Left colon (tissue), 2 donors: ENCODE measurements at regions not wholly inside any gene's neighbourhood (a gene's known extent, or its start where the extent isn't known, plus 50 kb on each side); places are given as distances from the start of the nearest gene placed in this dataset.
"Not testable (repeated sequence)": the region's sequence is repeated elsewhere in the genome, so short reads cannot be mapped to it uniquely, and the experiment has no call there.

ENCODE experiments used
- ATAC-seq: fragments of 200-7000 bp; cut with Tn5 transposase; one replicate; pipeline ENCODE4 v1.9.1; 2020; ENCODE audit warnings: mild to moderate bottlenecking, moderate library complexity
- DNase-seq, 2 donors: peaks; one replicate each; pipeline ENCODE4 v3.0.0-alpha.2; 2020
- intact Hi-C, 2 donors: fragments of 100-400 bp; cut with DNase I in 1 of 2; cut with micrococcal nuclease in 1 of 2; formaldehyde crosslinking; loops; one replicate each; pipeline versions ENCODE4 v1.11.2 to v1.14.0; 2022; cut with DNase I, micrococcal nuclease
- donor health status: DM: no; HTN: no; CAD: no.
- donor health status: DM: yes; HTN: yes; CAD: no.

- intact Hi-C loops, result no loop called here
- DNase-seq, result no peak
- no peak for ATAC-seq
These were observed 234.4 kb downstream of the NEBL start for GRCh38 chr10:20662742-20663141.

DNA sequence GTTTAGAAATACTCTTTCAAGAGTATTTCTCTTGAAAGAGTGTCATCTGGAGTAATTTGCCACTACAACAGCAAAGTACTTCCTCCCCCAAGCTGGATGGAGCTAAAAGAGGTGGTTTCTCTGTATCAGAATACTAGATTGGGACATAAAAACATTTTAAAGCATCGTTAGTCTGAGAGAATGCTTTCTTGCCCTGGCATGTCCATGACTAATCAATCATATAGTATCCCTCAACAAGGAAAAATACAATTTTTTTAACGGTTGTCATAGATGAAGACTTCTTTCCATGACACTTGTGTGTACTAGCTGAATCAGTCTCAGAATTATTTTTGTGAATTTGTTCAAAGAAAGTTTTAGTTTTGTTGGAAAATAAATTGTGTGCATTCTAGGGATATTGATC, 237.9 kb downstream of the NEBL start:
- intact Hi-C loops, result no loop called here
- DNase-seq, result no peak
- no peak for ATAC-seq

GRCh38 chr10:20658158-20658557, 239.0 kb downstream of the NEBL start:
- DNase-seq, result no peak
- intact Hi-C loops, result no loop called here
- ATAC-seq, result no peak

GRCh38 chr10:20656886-20657285, 240.2 kb downstream of the NEBL start:
- ATAC-seq (no peak), DNase-seq (no peak)
- intact Hi-C loops, result no loop called here

DNA sequence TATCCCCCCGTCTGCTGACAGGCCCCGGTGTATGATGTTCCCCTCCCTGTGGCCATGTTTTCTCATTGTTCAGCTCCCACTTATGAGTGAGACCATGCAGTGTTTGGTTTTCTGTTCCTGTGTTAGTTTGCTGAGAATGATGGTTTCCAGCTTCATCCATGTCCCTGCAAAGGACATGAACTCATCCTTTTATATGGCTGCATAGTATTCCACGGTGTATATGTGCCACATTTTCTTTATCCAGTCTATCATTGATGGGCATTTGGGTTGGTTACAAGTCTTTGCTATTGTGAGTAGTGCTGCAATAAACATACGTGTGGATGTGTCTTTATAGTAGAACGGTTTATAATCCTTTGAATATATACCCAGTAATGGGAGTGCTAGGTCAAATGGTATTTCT, 244.7 kb downstream of the NEBL start:
- intact Hi-C loops, DNase-seq, ATAC-seq: not testable (repeated sequence)

DNA sequence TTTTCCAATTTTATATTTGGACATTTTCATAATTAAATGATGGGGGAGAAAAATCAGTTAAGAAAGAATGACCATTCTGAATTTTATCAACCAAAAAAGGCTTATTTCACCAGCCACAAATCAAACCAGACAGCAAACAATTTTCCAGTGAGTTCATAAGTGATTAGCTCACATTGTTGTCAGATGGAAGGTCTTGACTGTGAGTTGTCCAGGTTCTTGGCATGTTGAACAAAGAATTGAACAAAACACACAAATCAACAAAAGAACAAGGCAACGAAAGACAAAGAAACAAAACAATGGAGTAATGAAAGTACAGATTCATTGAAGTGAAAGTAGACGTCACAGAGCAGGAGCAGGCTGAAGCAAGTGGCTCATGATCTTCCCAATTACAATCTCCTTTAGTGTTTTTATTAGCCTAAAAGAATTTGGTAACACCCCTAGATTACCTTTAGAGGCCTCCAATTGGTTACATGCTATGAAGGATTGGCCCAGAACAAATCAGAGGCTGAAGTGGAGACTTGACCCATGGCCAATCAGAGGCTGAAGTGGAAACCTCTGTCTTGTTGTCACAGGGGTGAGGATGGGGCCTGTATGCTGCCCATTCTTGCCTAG, 248.7 kb downstream of the NEBL start:
- DNase-seq (no peak), ATAC-seq (no peak)
- intact Hi-C loops, result no loop called here

GRCh38 chr10:20647756-20648155, 249.4 kb downstream of the NEBL start:
- intact Hi-C loops, result no loop called here
- no peak for DNase-seq
- no peak for ATAC-seq

DNA sequence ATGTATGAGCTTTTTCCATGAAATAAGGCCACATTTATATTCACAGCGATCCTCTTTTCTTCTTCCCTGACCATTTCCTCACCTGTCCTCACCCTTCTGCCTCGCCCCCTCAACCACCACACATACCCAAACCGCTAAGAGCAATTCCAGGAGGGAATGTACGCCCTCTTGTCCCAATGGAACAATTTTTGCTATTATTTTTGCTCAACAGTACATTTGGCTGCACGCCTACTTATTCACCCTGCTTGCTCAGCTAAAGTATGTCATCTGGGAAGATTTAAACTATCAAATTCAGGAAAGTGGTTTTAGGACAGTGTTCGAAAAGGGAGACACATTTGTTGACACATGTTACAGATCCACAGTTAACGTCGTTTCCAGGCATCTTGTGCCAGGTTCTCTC, 252.7 kb downstream of the NEBL start:
- no peak for ATAC-seq
- DNase-seq, result no peak
- intact Hi-C loops, result no loop called here

DNA sequence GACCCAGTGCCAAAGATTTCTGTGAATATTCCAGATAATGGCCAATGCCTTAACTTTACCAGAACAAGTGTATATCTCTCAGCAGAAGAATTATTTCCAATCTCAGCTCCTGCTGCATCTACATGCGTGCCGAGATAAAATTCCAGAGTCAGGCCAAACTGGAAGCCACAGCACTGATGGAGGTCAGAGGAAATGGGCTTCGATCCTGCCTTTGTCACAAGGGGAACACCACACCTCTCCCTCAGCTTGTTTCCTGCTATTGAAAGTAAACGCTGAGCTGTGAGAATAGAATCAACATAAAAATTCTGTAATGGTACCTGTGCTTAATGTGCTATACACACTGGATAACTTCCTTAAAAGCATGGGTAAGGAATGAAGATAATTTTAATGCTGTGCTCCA, 255.5 kb downstream of the NEBL start:
- ATAC-seq (no peak), DNase-seq (no peak)
- intact Hi-C loops, result no loop called here

GRCh38 chr10:20635570-20635969, 261.5 kb downstream of the NEBL start:
- intact Hi-C loops, result no loop called here
- DNase-seq, result no peak

GRCh38 chr10:20634839-20635238, 262.3 kb downstream of the NEBL start:
- DNase-seq, result no peak
- ATAC-seq, result no peak
- intact Hi-C loops, result no loop called here

More at GRCh38 chr10:20635570-20635969, 261.5 kb downstream of the NEBL start:
- no peak for ATAC-seq

DNA sequence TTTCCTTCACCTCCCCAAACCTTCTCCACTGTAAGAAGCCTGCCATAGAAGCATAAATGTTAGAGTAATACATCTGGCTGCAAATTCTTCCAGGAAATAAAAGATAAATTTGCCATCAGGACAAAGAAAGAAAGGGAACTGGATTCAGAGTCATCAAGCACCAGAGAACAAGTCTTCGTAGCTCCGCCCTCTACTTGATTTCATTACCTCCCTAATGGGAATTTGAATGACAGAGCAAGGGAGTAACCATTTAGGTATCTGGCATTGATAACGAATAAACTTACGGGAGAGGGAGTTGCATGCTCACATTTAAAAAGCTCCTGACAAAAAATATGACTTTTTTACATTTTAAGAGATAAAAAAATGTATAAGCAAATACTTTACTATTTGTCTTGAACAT, 263.4 kb downstream of the NEBL start:
- no peak for ATAC-seq
- intact Hi-C loops, result no loop called here
- DNase-seq, result no peak

- intact Hi-C loops, result no loop called here
- DNase-seq, result no peak
- ATAC-seq, result no peak
These were observed 264.4 kb downstream of the NEBL start for GRCh38 chr10:20632696-20633095.

GRCh38 chr10:20631229-20631628, 265.9 kb downstream of the NEBL start:
- intact Hi-C loops, result no loop called here
- DNase-seq (no peak), ATAC-seq (no peak)

GRCh38 chr10:20630092-20630643, 266.9 kb downstream of the NEBL start:
- ATAC-seq (no peak), DNase-seq (no peak)
- intact Hi-C loops, result no loop called here

DNA sequence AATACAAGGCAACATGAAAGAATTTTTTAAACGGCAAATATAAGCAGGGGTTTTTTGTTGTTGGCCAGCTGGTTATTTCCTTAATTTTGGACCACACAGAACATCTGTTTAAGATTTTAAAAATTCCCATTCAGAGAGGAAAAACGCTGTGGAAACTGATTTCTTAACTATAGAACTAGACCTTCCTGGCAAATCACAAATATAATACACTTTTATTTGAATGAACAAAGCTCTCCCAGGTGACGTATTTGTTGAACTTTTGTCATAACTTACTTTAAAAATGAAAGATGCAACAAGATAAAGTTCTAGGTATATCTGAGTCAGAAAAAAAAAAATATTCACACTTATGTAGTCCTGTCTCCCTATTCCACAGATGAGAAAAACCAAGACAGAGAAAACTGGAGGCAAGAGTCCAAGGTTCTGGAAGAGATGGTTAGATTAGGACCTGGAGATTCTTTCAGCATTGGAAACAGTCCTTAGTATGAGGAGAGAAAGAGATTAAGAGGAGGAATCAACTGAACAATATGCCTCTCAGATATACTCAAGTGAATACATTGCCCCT, 269.1 kb downstream of the NEBL start:
- ATAC-seq (no peak), DNase-seq (no peak)
- intact Hi-C loops, result no loop called here

DNA sequence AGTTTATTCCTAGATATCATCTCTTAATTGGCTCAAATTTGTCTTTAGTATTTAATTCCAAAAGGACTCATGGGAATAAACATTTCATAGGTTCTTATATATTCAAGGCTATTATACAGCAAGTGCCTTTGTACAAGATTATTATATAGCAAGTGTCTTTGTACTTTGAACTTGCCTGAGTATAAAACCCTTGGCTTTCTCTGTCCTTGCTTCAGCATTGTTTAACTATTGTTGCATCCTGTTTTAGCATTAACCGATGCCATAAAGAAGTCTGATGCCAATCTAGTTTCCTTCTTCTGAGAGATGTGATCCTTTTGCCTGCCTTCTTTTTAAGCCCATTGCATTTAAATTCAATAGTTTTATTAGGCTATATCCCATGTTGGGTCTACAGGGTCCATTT, 270.0 kb downstream of the NEBL start:
- DNase-seq (no peak), ATAC-seq (peak; percentile 99)
- intact Hi-C loops, result no loop called here

DNA sequence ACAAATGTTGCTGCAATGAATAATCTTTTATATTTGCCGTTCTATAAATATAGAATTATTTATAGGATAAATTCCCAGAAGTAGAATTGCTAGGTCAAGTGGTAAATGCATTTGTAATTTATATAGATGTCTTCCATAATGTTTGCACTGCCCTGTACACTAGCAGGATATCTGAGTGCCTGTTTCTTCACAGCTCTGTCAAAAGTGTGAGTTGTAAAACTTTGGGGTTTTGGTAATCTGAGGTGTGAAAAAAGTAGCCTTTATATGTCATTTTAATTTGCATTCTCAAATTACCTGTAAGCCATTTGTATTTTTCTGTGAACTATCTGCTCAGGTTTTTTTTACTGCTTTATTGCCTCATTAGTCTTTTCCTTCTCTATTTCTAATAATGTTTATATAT, 271.2 kb downstream of the NEBL start:
- DNase-seq, result no peak
- ATAC-seq, result no peak
- intact Hi-C loops, result no loop called here

- intact Hi-C loops, result no loop called here
- ATAC-seq (no peak), DNase-seq (no peak)
These were observed 272.5 kb downstream of the NEBL start for GRCh38 chr10:20624642-20625041.

- intact Hi-C loops, result no loop called here
- ATAC-seq (no peak), DNase-seq (no peak)
These were observed 273.6 kb downstream of the NEBL start for GRCh38 chr10:20623546-20623945.
